SW480 (cell line): ENCODE measurements at regions not wholly inside any gene's neighbourhood (a gene's known extent, or its start where the extent isn't known, plus 50 kb on each side); places are given as distances from the start of the nearest gene placed in this dataset.

Experiments used
- DNase-seq: peaks from one replicate; pipeline ENCODE4 v3.0.0-alpha.2; 2016; ENCODE audit warnings: low spot score

DNA sequence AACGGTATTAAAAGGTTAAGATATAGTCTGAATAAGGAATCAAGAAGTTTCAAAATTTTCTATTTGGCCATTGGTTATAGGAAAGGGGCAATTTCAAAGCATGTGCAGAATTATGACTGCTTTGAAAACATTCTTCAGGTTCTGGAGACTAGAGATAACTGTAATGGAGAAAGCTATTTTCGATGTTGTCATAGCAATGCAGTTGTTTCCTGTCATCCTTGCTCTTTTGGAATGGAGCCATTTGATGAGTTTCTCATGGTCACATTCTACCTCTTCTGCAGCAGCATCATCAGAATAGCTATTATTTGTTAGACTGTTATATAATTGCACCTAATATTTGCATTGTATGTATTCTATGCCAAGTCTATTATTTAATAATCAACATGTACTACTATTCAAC lies 368.2 kb upstream of the NR3C2 start:
- DNase-seq, result no peak

- DNase-seq, result no peak
These were observed 366.2 kb upstream of the NR3C2 start for GRCh38 chr4:148808416-148808815.

DNA sequence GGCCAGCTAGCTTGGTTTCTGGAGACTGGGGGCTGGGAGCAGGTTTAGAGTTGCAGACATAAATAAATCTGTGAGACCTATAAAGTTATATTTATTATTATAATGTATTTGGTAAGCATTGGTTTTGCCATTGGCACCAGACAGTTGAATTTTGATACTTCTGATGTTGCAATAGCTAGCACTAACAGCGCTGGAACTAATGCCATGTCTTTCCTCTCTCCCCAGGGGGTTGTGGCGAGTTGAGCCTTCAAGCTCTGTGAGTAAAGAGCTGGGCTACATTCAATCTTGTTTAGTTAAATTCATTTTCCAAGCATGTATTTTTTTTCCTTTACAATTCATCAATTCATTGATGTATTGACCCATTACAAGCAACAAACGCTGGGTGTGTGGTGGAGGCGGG lies 358.7 kb upstream of the NR3C2 start:
- no peak for DNase-seq

DNA sequence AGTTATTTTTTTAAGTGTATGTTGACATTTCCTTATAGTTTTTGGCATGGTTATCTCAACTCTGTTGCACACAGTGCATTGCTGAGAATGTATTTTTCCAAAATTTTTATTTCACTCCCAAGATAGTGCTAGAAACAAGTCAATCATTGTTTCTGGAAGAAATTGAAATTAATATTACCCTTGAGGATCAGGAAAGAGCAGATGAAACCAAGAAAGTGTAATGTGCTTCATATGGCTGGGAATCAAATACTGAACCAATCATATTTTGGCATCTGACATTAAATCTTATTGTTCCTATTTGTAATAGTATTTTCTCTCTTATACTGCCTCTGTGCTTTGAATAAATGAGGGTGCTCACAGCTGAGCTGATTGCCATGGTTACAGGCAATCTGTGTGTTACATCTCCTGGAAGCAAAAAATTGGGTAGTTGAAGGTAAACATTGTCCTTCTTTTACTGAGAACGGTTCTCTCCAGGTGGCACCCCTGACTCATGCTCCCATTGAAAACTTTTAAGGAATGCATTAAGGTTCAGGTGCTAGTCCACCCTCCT lies 358.2 kb upstream of the NR3C2 start:
- no peak for DNase-seq

DNA sequence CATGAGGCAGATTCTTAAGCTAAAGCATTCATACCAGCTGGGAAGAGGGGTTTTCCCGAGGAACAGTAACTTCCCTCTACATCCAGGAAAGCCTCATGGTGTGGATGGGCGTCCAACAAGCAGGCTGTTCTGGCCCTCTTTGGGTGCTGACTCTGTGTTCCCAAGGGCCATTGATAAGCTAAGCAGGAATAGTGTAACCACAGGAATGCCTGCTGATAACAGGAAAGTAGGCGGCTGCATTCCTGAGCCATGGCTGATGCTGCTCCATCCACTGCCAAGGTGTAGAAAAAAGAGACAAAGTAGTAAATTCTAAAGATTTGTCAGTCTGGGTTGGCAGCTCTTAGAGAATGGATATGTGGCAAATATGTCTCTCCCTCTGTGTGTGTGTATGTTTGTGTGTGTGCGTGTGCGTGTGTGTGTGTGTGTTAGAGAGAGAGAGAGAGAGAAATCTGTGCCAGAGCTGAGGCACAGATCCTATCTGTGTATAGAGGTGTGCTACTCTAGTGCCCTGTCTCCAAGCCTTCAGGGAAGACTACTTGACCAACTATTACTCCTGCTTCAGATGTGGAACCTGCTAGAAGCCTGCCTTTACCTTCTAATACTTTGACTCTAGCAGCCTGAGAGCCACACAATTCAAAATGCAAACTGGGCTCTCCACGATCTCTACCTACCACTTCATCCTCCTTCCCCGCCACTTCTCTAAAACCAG lies 353.1 kb upstream of the NR3C2 start:
- DNase-seq, result peak; percentile 9

- DNase-seq, result no peak
These were observed 351.0 kb upstream of the NR3C2 start for GRCh38 chr4:148793221-148793620.

GRCh38 chr4:148790691-148791090 lies 348.5 kb upstream of the NR3C2 start:
- DNase-seq, result no peak

GRCh38 chr4:148790246-148790645 lies 348.0 kb upstream of the NR3C2 start:
- no peak for DNase-seq

GRCh38 chr4:148787831-148788477 lies 345.7 kb upstream of the NR3C2 start:
- DNase-seq, result no peak

DNA sequence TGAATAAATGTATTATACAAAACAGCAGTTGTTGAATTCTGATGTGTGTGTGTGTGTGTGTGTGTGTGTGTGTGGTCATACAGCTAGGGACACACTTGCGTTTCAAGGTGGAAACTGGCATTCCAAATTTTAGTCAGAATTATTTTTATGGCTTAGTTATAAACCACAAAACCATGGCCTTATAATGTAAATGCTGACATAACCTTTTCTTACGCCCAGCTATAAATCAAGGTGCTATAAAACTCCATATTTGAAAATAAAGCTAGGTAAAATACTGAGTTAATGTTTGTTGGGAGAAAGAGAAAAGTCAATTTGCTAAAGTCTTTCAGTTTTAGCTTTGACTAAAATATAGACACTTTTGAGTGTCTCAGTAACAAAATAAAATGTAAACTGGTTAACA lies 345.1 kb upstream of the NR3C2 start:
- no peak for DNase-seq

DNA sequence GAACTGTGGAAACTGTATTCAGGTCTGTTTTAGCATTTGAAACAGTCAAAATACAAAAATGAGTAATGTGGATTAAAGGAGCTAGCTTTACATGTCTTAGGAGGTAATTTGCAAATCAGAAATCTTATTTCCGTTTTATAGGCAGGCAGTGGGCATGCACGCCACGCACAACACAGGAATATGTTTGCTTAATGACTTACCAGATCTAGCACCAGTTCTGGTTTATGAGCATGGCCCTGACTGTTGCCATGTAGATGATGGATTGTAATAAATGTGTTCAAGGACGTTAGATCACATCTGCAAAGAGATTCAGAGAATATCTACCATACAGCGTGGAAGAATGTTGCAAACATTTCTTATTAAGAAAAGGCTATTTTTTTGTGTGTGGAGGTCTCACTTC lies 344.5 kb upstream of the NR3C2 start:
- no peak for DNase-seq

- DNase-seq, result no peak
These were observed 340.1 kb upstream of the NR3C2 start for GRCh38 chr4:148782284-148782683.

DNA sequence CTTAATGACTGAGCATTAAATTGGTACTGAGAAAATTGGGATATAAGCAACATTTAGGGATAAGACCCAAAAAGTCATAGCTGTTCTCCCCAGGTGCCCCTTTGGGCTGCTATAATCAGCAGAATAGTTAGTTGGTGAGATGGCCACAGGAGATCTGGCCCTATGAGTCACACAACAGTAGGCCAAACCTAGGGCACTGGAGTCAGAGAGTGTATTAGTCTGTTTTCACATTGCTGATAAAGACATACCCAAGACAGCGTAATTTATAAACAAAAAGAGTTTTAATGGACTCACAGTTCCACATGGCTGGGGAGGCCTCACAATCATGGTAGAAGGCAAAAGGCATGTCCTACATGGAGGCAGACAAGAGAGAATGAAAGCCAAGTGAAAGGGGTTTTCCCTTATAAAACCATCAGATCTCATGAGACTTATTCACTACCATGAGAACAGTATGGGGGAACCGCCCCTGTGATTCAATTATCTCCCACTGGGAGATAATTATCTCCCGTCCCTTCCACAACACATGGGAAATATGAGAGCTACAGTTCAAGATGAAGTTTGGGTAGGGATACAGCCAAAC lies 338.3 kb upstream of the NR3C2 start:
- no peak for DNase-seq

DNA sequence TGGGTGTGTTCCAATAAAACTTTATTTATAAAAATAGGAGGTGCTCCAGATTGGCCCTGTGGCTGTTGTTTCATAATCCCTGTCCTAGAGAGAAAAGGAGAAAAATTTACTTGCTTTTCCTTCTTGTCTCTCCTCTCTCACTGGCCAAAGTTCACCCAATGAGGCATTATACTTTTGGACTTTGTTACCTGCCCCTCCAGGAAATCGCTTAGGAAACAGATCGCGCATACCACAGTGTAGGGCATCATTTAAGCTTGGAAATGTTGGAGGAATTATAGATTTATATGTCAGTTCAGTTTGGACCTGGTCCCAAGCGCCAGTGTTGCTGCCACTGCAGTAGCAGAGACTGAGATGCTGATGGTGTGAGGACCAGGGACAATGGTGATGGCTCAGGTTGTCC lies 337.6 kb upstream of the NR3C2 start:
- no peak for DNase-seq

DNA sequence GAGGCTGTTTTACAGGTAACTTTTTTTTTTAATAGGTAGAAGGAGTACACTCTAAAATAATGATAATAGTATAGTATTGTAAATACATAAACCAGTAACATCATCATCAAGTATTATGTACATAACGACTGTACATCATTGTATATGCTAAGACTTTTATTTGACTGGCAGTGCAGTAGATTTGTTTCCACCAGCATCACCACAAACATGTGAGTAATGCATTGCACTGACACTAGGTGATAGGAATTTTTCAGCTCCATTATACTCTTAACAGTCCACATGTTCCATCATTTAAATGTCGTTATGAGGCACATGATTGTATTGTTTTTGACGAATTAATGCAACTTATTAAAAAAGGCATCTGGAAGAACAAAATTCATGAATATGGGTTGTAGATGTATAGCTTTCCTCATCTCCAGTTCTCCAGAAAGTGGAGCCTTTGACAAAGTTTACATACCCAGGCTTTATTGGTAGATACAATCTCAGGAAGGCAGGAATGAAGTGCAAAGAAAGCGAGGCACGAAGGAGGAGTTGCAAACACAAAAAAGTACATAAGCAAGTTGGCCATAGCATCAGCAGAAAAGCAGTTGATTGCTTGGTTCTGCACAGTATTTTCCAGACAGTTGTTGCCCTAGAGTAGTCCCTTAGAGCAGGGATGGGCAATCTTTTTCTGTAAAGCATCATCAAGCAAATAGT lies 336.9 kb upstream of the NR3C2 start:
- DNase-seq, result no peak

- no peak for DNase-seq
These were observed 334.7 kb upstream of the NR3C2 start for GRCh38 chr4:148776941-148777340.

DNA sequence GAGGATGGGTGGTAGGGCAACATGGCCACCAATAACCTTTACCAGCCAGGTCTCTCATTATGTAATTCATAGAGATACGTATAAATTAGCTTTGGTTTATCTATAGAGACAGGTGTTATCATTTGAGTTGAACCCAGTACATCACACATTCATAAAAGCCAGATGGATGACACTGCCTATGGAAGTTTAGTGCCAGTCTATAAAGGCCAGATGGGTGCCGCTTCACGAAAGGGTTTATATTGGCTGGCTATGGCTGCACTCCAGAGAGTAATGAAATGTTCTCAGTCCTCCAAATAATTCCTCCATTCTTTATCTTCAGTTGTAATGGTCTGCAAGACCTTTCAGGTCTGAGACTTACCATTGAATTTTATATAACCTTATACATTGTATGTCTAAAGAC lies 331.9 kb upstream of the NR3C2 start:
- DNase-seq, result no peak

- DNase-seq, result no peak
These were observed 331.1 kb upstream of the NR3C2 start for GRCh38 chr4:148773313-148773712.

GRCh38 chr4:148770848-148771247 lies 328.6 kb upstream of the NR3C2 start:
- no peak for DNase-seq

DNA sequence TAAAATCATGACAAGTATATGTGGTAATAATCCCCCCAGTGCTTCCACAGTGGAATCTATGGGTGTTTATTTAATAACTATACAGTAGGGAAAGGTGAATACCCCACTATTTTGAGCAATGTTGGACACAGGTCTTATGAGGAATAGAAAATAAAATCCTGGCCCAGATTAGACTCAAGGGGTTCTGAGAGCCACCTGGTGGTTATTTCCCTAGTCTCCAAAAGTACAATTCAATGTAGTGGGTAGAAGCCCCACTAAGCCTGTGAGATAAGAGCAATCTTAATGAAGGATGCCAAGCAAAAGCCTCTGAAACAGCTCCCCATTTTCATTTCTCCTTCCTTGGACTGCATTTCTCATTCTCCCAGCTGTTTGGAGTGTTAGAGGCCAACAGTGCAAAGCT lies 328.2 kb upstream of the NR3C2 start:
- no peak for DNase-seq

- DNase-seq, result no peak
These were observed 322.5 kb upstream of the NR3C2 start for GRCh38 chr4:148764720-148765119.

GRCh38 chr4:148757171-148757570 lies 315.0 kb upstream of the NR3C2 start:
- no peak for DNase-seq

DNA sequence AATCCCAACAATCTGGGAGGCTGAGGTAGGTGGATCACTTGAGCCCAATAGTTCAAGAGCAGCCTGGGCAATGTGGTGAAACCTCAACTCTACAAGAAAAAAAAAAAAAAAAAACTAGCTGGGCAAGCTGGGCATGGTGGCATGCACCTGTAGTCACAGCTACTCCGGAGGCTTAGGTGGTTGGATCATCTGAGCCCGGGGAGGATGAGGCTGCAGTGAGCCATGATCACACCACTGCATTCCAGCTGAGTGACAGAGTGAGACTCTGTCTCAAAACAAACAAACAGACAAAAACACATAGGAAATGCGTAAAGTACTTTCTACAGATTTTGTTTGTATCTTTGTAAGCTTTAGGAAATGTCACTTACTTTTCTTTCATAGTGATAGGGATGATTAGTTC lies 307.2 kb upstream of the NR3C2 start:
- DNase-seq, result no peak
